ENCODE measurements at regions not wholly inside any gene's neighbourhood (a gene's known extent, or its start where the extent isn't known, plus 50 kb on each side); places are given as distances from the start of the nearest gene placed in this dataset.
"Not testable (repeated sequence)": the region's sequence is repeated elsewhere in the genome, so short reads cannot be mapped to it uniquely, and the experiment has no call there.

DNA sequence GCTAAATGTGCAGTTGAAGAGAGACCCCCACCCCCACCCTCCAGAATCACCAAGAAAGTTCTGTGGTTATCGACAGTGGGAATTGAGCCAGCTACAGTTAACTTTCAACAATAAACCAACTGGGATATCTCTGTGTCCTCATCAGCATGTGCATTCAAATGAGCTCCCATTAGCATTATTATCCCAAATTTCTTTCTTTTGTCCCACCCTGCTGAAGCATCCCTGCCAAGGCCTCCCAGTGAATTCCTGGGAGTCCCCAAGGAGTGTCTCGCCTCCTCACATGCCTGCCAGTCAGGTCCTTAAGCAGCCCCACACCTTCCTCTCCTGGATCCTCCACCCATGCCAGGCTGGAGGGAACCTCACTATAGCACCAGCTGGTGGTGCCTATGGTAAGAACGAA lies 422.1 kb upstream of the HNRNPA3 start:
- no peak for DNase-seq (ENCODE audit: extremely low read depth in 1 of 2, low read depth in 1 of 2)

GRCh38 chr2:176793792-176794191 lies 418.8 kb upstream of the HNRNPA3 start:
- no peak for DNase-seq (ENCODE audit: extremely low read depth in 1 of 2, low read depth in 1 of 2)

DNA sequence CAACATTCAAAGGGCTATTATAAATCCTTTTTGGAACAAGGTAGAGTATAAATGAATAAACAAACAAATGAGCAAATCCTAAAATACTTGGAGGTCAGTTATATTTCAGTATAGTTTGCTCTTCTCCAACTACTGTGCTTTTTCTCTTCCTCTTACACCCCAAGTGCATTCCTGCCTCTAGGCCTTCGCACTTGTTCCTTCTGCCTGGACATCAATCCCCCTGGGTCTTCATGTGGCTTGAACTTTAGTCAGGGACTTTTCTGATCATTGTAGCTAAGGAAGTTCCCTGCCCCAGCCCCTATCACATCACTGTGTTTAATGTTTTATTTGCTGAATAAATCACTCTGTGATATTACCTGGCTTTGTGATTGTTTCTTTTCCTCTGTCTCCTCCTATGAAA lies 418.2 kb upstream of the HNRNPA3 start:
- DNase-seq (ENCODE audit: extremely low read depth in 1 of 2, low read depth in 1 of 2), result no peak

- DNase-seq (ENCODE audit: extremely low read depth in 1 of 2, low read depth in 1 of 2), result no peak
Measured at GRCh38 chr2:176795823-176796222, 416.8 kb upstream of the HNRNPA3 start.

GRCh38 chr2:176796677-176797076 lies 415.9 kb upstream of the HNRNPA3 start:
- DNase-seq (ENCODE audit: extremely low read depth in 1 of 2, low read depth in 1 of 2), result not testable (repeated sequence)

DNA sequence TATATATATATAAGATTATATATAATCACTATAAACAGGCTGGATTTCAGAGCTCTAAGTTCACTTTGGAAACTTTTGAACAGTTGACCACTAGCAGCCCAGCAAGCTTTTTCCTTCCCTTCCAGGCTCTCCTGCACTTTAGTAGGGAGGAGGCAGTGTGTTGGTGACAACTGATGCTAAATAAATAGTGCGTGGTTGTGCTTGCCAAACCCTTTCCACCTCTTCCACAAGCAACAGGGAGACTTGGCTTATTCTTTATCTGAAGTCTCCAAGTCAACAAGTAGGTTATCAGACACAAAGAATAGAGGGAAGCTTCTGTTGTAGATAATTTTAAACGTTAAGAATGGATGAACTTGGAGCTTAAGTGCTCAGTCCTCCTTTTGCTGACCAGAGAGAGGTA lies 408.2 kb upstream of the HNRNPA3 start:
- no peak for DNase-seq (ENCODE audit: extremely low read depth in 1 of 2, low read depth in 1 of 2)

DNA sequence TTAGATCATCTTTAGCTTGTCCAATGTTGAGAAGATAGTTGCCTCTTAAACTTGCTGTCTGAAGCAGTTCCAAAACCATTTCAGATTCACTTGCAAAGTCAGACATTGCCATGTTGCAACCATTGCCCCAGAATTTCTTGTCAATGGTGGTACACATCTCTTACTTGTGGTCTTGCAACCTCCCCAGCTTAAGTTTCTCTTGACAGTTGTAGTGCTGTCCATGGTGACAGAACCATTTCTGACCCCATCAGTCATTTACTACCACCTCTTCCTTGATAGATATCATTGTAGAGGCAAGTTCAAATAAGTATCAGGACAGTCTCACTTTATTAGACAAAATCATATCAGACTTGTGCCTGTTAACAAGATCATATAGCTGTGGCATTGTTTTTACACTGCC lies 407.2 kb upstream of the HNRNPA3 start:
- DNase-seq (ENCODE audit: extremely low read depth in 1 of 2, low read depth in 1 of 2), result no peak

DNA sequence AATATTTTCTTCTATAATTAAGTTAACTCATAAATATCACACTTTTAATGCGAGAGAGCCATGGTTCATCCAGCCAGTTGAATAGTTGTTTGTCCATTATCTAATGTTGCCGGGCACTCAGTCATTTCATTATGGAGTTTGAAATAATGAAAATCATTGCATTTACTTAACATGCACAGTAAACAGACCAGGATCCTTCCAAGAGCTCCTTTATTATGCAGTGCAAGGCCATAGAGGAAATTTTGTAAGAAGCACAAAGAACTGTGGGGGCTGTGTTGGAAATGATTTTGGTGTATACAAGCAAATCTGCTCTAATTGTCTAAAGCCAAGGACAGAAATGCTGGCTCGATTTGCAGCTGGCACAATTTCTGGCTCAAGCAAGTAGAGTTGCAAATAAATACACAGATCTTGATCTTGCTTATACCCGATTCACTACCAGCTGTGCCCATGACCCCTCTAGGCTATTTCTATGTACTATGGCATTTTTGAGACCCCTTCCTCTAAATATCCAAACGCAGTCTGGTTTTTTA lies 400.3 kb upstream of the HNRNPA3 start:
- DNase-seq (ENCODE audit: extremely low read depth in 1 of 2, low read depth in 1 of 2), result no peak

DNA sequence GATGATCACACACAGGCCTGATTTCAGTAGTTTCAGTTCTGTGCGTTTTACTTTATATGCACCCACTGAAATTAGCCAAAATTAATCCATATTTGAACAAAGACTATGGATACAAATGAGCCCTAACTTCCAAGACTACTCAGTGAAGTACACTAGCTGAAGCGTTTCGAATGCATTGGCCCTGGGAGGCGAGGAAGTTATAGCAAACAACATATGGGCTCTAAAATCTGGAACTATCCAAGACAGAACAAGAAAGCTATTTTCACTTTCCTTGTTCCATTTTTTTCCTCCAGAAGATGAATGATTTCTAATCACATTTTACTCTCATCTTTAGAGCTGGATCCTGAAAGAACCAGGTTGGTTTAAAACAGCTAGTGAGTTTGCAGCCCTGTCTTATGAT lies 399.4 kb upstream of the HNRNPA3 start:
- DNase-seq (ENCODE audit: extremely low read depth in 1 of 2, low read depth in 1 of 2), result no peak

DNA sequence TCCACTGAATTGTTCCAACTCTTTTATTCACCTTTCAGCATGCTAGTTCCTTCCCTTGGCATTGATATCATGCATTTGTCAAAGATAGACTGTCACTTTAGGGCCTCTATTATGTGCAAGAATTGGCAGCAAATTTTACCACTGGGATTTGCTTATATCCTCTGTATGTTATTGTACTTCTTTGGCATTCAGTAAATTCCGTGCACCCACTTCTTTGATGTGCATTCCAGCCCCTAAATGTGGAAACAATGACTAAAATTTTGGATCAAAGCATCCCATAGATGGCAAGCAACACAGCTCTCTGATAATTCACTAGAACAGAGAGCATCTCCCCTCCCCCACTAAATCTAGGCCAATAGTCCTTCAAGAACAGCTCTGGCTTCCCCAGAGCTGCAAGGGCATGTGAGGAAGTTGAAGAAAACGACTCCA lies 399.0 kb upstream of the HNRNPA3 start:
- no peak for DNase-seq (ENCODE audit: extremely low read depth in 1 of 2, low read depth in 1 of 2)

DNA sequence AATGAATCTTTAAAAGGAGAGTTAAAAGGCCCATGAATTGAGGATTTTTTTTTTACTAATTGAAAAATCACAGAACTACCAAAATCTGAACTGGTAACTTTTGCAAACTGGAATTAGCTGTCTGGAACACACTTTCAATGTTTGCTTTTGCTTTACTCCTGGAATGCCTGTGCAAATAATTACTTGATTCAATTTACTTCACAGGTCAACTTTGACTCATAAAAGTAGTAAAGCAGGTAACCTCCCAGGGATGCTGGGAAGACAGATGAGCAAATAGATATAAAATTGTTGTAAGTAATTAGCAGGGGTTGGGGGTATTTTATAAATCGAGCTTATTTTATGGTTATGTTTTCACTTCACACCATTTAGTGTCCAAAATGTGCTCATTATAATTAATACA lies 398.3 kb upstream of the HNRNPA3 start:
- DNase-seq (ENCODE audit: extremely low read depth in 1 of 2, low read depth in 1 of 2), result no peak

DNA sequence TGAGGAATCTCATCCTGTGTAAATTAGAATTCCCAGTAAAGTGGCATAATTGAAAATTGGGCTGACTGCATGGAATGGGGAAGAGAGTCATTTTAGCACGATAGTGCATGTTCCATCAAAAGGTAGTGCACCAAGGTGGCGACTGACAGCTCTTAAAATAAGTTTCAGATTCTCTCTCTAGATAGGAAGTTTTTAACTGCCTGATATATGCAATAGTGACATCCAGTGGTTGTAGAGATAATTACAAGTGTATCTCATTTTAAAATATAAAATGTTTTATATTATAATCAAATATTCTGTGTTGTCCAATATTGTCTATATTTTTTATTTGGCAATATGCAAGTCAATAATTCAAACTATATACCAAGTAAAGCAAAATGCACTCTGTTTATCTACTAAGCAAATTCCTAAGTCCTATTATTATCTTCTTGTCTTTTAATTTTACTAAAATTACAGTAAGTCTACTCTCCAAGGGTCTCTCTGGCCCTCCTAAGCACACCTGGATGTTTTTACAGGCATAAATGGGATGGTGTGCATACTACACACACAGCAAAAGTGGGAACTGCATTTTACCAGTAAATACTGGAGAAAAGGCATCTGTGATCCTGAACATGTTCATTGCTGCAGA lies 397.7 kb upstream of the HNRNPA3 start:
- DNase-seq (ENCODE audit: extremely low read depth in 1 of 2, low read depth in 1 of 2), result no peak

GRCh38 chr2:176817061-176817565 lies 395.5 kb upstream of the HNRNPA3 start:
- no peak for DNase-seq (ENCODE audit: extremely low read depth in 1 of 2, low read depth in 1 of 2)

DNA sequence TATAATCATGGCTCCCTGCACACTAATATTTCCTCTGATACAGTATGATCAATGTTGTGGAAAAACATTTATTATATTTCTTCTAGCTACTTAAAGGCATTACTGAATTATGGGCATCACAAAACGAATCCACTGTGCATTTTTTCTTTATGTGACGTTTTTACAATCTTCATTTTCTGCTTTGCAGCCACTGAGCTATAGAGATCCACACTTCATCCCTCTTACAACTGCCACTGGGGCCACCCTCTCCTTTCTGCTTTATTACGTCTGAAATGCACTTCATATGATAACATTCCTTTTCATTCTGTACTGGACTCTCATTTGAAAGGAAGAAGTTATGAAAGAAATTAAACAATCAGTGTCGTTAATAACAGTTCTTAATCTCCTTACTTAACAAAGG lies 394.5 kb upstream of the HNRNPA3 start:
- no peak for DNase-seq (ENCODE audit: extremely low read depth in 1 of 2, low read depth in 1 of 2)

GRCh38 chr2:176818617-176819016 lies 394.0 kb upstream of the HNRNPA3 start:
- DNase-seq (ENCODE audit: extremely low read depth in 1 of 2, low read depth in 1 of 2), result no peak

- DNase-seq (ENCODE audit: extremely low read depth in 1 of 2, low read depth in 1 of 2), result no peak
Measured at GRCh38 chr2:176819306-176819705, 393.3 kb upstream of the HNRNPA3 start.

DNA sequence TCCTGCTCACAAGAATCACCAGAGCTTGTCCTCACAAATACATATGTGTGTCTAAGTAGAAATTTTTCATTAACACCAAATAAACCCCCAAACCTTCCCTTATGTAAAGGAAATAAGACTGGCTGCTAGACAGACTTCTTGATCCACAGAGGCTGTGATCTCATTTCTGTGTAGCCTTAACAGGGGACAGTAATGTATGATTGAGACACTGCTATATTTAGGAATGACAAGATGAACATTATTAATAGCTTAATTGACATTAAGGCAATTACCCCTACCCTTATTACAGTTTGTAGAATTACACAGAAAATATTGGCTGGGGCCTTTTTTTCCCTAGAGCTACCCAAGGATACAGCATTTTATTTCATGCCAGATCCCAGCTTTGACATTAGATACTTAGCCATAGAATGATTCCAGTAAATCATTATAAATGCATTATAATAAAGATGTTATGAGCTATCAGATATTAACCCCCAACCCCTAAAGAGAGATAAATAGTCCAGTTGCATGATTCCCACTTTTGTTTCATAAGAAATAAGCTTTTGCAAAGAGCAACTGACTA lies 392.1 kb upstream of the HNRNPA3 start:
- no peak for DNase-seq (ENCODE audit: extremely low read depth in 1 of 2, low read depth in 1 of 2)

- no peak for DNase-seq (ENCODE audit: extremely low read depth in 1 of 2, low read depth in 1 of 2)
Measured at GRCh38 chr2:176821350-176821749, 391.2 kb upstream of the HNRNPA3 start.

DNA sequence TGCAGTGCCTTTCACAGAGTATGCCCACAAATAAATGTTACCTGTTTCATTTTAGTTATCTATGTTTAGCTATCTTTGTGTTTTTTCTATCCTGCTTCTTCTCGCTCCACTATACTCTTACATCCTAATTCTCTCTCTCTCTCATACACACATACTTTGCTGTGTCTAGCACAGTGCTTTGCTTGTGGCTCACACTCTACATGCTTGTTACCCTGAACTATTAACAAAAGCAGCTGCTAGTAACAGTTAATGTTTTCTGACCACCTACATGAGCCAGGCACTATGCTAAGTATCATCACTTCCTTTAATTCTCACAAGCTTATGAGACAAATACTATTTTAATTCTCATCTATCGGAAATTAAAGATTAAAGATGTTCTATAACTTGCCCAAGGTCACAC lies 390.5 kb upstream of the HNRNPA3 start:
- DNase-seq (ENCODE audit: extremely low read depth in 1 of 2, low read depth in 1 of 2), result no peak

- peak in 1 of 2 donors; percentile 20 for DNase-seq (ENCODE audit: extremely low read depth in 1 of 2, low read depth in 1 of 2)
Measured at GRCh38 chr2:176826356-176826755, 386.2 kb upstream of the HNRNPA3 start.

- peak; percentile 26 to 80 for DNase-seq (ENCODE audit: extremely low read depth in 1 of 2, low read depth in 1 of 2)
Measured at GRCh38 chr2:176826984-176827668, 385.5 kb upstream of the HNRNPA3 start.

- no peak for DNase-seq (ENCODE audit: extremely low read depth in 1 of 2, low read depth in 1 of 2)
Measured at GRCh38 chr2:176830362-176830761, 382.2 kb upstream of the HNRNPA3 start.

Measured in stimulated activated CD8-positive, alpha-beta memory T cell treated with anti-CD3 and anti-CD28 coated beads, Interleukin-7, amount 100 ng/mL, for 48 hours (primary cell).